Testis (tissue), 2 donors: ENCODE measurements at regions not wholly inside any gene's neighbourhood (a gene's known extent, or its start where the extent isn't known, plus 50 kb on each side); places are given as distances from the start of the nearest gene placed in this dataset.

ENCODE experiments used
- CTCF ChIP-seq, 3 experiments: fragments of 450-650 bp in 2 of 3; fragments of 200-600 bp in 1 of 3; sonication (generic) in 1 of 3; IDR thresholded peaks; one replicate each; pipeline ENCODE4 v1.5.1; 2016 to 2019; ENCODE audit warnings: antibody characterized with exemption in 3 of 3, mild to moderate bottlenecking in 2 of 3, moderate library complexity in 1 of 3
- POLR2A ChIP-seq: fragments of 450-650 bp; IDR thresholded peaks from one replicate; pipeline ENCODE4 v1.6.1; 2017; ENCODE audit warnings: antibody characterized with exemption, mild to moderate bottlenecking, moderate library complexity

- no peak for TF ChIP-seq CTCF (IDR thresholded peaks at IDR 0.05)
- TF ChIP-seq POLR2A = no peak
Measured at GRCh38 chr18:73549236-73549635, 598.4 kb downstream of the FBXO15 start.
